GDM1 (cell line): ENCODE measurements at regions not wholly inside any gene's neighbourhood (a gene's known extent, or its start where the extent isn't known, plus 50 kb on each side); places are given as distances from the start of the nearest gene placed in this dataset.

Source experiments
- DNase-seq: peaks from one replicate; lab custom pipeline; 2025; lab: John Stamatoyannopoulos, UW

DNA sequence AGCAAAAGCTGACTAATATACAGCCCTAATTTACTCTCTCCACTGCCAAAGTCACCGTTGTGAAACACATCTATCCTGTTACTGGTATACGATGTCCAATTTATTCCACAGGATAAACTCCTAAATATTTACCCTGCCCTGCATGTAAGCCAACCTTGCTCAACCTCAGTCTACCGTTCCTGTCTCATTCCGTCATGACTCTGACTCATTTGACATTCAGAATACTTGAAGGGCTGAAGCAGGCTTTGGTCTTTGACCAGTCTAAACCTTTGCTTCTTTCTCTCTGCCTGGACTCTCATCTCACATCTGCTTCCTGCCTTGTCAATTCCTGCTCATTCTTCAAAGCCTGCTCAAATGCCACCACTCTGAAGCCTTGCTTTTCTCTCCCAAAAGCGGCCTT, 157.5 kb downstream of the SCP2D1 start:
- no peak for DNase-seq

DNA sequence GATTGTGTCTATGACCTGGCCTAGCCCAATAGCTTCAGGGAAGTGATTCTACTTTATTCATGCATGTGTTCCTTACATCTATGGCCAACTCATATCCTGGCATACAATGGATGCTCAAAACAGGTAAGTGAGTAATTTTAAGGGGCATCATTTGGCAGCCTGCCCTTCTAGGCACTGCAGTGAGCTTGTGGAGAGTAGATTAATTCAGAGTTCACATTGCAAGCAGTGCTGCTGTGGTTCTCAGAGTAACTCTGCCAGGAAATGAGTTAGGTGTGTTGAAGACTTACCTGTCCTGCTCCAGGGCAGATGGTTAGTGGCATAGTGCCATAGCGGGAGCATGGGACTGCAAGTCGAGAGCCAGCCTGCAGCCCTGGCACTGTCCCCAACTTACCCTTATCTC, 158.0 kb downstream of the SCP2D1 start:
- DNase-seq: no peak

DNA sequence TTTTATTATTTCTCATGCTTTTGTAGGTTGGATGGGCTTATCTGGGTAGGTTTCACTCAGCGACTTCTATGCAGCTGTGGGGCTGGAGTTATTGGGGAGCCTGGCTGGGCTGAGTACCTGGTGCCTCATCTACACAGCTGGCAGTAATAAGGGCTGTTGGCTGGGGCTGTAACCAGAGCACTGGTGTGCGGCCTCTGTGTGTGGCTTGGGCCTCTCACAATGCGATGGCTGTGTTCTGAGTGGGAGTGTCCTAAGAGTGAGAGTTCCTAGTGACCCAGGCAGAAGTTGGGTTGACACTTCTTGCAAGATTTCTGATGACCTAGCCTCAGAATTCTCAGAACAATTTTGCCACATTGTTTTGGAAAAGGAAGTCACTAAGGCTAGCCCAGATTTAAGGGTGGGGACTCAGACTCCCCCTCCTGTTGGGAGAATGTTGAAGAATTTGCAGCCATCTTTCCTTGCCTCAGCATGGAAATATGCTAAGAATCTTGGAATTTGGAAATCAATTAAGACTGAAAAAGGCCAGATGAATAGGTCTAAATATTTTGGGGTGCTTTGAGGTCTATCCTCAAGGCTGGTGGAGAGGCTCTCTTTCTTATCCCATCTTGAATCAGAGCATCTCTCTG, 158.8 kb downstream of the SCP2D1 start:
- DNase-seq: no peak

DNA sequence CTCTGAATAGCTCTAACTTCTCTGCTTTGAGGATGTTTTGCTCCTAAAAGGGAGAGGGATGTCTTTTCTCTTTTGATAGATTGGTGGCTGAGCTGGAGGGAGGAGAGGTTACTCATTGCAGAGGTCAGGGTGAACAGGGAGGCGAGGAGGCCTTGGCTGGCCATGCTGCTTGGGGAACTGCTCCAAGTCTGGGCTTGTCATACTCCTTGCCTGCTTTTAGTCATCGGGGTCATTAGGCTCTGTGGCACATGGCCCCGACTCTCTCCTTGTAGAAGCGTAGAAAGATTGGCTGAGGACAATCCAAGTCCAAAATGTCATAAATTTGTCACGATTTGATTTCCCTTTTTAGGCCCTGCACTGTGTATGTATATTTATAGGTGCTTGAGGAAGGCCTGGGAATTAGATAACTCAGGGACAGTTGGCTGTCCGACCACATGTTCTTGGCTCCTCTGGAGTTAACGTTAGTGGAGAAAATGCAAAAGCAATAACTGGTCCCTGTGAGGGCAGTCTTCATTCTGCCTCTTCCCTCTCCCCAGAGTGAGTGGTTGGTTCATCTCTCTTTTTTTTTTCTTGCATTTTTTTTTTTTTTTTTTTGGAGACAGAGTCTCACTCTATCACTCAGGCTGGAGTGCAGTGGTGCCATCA, 160.1 kb downstream of the SCP2D1 start:
- DNase-seq: no peak

DNA sequence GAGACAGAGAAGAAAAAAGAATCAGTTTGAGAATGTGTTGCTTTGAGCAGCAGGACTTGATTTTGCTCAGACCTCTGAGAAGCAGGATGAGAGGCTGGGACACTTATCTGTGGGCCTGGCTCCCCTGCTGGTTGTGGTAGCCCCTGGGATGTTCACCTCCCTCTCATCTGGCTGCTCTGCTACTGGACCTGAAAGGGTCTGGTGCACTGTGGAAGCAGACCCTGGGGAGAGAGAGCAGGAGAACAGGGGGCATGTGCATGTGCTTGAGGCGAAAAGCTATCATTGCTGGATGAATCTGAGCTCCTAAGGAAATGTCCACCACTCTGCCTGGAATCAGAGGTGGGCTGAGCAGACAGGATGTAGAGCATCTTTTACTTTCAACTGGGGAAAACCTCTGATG, 161.1 kb downstream of the SCP2D1 start:
- no peak for DNase-seq

DNA sequence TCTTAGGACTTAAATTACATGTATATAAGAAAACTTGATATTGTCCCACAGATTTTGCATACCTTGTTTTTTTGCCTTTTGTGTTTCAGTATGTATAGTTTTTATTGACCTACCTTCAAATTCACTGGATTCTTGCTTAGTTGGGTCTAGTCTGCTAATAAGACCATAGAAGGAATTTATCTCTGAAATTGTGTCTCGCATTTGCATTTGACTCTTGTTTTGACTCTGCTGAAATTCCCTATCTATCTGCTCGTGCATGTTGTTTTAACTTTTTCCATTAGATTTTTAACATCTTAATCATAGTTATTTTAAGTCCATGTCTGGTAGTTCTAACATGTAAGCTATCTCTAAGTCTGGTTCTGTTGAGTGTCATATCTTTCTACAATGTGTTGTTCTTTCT, 163.9 kb downstream of the SCP2D1 start:
- DNase-seq: no peak

DNA sequence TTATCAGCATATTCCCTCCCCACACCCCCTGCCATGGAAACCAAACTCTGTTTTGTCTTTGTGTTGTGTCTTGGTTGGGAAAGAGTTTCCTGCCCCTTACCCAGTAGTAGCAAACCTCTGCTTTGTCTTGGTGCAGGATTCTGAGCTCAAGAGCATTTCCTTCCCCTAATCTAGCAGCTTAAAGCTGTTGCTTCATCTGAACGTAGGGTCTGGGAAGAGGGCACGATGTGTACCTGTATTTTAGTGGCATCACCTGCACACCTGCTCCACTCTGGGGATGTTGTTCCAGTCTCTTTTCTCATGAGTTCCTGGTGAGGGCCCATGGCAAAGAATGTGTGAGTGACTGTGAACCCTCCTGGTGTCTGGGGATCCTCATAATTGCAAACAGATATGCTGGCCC, 164.7 kb downstream of the SCP2D1 start:
- DNase-seq: no peak

DNA sequence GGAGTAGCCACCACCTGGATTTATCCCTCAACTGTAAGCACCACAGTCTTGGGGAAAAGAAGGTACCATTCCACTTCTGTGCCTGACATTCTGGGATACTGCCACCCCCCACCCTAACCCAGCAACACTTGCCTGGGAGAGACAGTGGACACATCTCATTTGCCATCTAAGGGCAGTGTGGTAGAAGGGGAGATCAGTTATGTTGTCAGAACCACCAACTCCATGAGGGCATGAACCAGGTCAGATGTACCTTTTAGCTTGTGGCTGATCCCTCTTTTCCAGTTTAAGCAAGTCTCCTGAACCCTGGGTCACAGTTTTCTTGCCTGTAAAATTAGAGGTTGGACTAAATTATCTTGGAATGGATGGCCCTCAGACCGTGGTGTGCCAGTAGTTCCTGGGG, 165.5 kb downstream of the SCP2D1 start:
- DNase-seq: no peak

DNA sequence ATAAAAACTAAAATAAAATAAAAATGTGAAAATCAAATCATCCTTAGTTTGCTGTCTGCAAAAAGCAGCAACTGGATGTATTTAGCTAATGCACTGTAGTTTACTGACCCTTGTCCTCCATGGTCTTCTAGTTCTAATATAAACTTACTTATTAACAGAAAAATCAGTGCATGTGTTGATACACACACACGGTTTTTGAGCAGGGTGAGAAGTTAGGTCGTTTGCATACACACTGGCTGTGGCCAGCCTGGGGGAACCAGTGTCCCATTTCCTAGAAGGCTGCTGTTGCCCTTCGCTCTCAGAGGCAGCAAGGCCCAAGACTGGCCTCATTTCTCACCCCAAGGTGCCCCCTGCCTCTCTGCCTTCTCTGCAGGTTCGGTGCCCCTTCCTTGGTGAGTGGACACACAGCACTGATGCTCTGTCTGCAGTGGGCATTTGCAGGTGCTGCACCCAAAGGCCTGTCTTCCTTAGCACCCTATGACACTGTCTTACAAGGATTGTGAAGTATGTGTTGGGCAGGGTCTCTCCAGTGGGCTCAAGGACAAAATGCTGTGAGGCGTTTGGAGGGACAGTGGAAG, 168.5 kb downstream of the SCP2D1 start:
- no peak for DNase-seq

DNA sequence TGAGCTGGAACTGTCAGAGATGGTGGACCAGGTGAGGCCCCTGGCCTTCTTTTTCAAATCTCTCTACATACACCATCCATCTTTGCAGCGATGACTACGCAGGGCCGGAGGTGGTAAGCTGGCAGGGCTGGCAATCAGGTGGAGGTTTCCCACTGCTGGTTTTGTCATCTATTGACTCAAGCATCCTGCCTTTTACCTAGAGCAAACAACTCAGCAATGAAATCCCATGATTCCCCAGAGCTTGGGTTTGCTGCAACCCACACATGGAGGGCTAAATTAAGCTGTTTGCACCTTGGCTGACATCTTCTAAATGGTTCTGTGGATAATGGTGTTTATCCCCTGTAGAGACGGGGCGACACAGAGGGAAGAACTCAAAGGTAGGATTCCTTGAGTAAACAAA, 170.2 kb downstream of the SCP2D1 start:
- DNase-seq: no peak

DNA sequence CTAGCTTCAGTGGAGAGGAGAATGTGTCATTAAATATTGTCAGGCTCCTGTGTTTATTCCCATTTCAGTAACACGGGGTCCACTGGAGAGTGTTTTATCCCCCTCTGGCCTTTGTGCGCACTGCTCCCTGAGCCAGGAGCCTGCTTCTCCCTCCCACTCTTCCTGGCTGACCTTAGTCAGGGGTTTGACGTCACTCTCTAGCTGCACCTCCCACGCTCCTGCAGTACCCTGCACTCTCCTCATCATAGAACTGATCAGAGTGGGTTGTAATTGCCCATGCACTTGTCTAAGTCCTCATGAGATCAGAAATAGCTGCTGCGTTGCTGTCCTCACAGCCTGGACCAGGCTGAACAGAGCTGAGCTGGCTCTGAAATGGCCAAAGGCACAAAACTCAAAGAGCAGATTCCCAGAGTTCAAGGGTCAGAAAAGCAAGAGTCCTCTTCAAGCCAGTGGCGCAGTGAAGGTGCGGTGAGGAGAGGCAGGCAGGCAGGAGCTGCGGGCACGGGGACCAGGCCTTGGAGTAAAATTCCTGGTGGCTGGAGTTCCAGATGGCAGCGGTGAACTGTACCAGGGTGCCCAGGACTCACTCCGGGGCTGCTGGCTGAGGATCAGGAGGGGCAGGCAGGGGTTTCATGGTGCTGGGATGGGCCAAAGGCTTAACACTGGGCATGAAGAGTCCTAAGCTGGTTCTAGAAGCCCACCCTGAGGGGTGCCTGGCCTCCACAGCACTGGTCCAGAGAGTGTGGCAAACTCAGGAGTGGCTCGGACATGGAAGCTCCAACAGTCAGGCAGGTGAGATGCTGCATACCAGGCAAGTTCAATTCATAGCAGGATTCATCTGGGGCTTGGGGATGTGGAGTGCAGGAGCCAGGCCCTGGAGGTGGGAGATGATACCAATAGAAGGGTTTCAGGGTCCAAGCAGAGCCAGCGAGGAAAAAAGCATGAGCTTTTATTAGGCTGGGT, 170.9 kb downstream of the SCP2D1 start:
- DNase-seq: no peak

DNA sequence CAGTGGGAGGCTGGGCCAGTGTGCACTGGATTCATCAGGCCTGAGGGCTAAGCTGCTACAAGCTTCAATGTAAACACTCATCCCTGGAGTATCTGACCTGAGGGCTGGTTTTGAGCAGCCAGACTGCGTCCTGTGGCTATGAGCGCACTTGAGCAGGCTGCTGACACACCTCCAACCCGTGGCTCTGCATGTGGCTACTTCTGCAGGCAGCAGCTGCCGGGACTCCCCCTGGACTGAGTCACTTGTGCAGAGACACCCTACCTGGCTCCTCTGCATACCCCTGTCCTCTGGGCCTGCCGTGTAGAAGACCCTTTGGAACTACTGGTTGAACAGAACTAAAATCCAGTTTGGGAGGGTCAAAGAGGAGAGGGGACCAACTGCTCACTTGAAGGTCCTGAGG, 172.0 kb downstream of the SCP2D1 start:
- DNase-seq: no peak

DNA sequence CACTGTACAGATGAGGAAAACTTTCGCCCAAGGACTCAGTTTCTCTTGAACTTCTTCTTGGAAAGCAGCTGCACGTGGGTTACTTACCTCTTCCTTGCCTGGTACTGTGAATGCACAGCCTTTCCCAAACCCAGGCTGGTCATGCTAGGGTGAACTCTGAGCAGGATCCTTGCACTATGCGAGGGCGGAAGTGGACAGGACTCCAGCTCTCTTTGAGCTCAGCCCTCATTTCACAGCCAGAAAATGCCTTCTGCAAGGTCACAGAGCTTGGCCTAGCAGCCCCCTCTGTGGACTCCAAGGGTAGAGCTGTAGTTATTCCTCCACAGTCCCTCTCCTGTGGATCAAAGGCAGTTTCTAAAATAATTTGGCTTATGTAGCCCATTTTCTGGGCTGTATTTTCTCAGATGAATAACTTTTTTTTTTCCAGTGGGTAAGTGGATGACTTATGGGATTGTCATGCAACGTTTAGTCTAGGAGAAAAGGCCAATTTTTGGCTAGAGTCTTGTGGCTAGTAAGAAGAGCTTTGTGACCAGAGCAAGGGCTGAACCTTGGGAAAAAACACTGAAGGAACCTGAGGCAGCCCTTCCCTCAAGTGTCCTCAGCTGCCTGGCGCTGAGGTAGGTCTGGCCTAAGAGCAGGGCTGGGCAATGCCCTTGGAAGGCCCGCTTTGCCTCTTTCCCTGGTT, 172.7 kb downstream of the SCP2D1 start:
- DNase-seq: no peak

DNA sequence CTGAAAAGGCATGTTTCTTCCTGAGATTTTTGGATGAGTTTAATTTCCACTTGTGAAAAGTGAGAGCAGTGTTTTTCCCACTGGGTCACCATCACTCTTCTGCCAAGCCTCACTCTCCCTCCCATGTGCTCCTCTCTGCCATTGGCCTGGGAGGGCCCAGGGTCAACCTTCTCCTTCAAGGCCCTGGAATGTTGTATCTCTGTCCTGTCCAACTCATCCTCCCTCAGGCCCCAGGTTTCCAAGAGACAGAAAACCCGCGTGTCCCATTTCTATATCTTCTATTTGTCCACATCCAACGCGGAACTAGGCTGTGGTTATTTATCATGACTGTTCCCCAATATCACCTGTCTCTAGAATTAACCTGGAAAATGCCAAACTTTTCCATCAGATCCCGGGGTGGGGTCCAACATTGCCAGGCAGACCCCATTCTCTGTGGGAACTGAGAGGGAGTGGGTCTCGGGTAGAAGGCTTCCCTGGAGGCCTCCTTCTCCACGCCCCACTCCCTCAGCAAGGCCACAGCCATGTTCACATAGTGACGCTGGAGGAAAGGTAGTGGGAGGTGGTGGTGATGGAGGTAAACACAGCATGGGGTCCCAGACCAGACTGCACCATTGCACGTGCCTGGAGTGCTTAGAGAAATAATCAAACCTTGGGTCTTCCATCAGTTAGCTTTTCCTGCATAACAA, 173.5 kb downstream of the SCP2D1 start:
- no peak for DNase-seq

DNA sequence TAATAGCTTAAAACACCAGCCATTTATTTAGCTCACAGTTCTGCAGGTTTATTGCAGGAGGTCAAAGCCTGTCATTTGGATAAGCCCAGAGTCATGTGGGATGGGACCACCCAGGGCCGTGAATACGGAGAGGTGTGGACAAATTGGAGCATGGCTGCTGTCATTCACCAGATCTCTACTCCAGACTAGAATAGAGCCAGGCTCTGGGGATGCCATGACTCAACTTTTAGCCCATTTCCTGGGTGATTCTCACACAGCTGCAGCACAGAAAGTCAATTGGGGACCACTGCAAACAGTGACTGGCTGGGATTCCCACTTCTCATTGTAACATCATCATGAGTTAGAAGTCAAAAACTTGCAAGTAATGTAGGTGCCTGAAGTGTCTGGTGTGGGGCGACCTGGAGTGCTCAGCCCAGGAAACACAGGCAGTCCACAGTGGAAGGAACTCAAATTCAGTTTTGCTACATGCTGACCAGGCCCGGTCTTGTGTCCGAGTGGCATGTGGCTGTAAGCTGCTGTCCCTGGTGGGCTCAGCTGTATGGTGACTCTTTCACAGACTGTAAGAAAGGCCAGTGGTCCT, 174.3 kb downstream of the SCP2D1 start:
- no peak for DNase-seq

DNA sequence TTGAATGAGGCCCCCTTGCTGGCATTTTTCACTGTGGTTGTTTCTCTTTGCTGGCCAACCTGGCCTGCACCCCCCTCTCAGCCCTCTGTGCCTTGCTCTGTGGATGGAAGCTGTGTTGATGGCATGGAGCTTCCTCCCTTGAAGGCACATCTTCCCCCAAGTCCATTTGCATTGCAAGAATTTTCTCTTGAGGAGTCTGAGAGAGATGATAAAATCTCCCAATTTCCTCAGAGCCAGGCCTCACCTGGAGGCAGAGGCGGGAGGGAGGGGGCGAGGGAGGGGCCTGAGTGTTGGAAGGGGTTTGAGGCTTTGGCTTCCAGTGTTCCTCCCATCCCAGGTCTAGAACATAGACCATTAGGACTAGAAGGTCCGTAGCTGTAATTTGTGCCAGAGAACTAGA, 175.1 kb downstream of the SCP2D1 start:
- no peak for DNase-seq

DNA sequence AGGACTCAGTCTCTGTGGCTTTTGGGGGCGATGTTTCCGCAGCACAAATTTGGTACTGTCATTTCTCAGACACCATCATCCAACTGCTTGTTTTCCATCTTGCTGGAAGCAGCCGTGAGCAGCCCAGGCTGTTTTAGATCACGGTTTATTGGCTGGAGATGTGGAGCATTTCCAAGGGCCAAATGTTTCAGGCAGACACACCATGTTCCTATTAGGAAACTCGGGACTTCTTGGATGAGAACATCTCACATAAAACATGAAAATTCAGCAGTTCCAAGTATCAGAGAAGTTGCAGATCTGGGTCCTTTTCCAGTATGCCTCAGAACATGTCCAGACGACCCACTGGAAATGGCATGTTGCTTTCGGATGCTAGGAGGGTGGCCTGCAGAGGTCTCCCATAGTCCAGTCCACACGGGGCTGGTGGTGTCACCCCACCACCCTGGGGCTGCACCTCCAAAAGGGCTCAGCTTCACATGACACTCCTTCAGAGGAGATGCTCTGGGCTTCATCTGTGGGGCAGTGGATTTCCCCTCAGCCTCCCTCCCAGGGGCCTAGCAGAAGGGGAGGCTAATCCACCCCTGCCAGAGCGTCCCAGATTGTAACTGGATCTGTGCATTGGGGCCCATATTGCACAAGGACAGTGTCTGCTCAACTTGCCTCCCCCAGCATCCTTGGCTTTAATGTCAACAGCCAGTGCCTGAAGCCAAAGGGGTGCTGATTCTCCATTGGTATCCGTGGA, 176.3 kb downstream of the SCP2D1 start:
- no peak for DNase-seq

DNA sequence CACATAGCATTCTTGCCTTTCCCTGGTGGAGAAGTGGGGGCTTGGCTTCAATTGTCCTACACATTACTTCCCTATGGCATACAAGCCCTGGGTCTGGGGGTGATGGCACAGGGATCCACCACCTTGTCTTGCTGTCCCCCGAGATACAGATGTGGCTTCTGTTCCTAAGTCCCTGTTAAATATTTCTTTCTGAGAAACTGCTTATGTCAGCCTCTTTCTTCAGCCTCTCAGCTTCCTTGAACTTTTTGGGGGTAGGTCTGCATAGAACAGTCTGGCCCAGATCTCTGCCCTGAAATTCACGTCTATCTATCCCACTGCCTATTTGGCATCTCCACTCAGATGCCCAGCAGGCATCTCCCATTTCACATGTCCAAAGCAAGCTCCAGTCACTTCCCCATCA, 177.4 kb downstream of the SCP2D1 start:
- DNase-seq: no peak

DNA sequence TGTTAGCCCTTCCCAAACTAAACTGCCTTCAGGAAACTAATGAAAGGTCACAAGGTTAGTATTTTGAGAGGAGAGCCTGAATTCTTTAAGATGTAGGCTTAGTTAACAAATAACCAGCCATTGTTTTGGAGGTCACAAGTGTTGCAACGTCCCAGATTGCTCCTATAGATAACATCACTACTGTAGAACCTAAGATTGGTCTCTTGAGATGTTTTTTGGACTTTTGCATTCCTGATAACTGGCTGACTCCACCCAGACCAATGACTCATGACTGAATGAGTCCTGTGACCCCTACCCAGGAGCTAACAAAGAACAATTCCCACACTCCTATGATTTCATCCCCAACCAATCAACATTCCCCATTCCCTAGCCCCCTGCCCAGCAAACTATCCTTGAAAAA, 178.8 kb downstream of the SCP2D1 start:
- no peak for DNase-seq

DNA sequence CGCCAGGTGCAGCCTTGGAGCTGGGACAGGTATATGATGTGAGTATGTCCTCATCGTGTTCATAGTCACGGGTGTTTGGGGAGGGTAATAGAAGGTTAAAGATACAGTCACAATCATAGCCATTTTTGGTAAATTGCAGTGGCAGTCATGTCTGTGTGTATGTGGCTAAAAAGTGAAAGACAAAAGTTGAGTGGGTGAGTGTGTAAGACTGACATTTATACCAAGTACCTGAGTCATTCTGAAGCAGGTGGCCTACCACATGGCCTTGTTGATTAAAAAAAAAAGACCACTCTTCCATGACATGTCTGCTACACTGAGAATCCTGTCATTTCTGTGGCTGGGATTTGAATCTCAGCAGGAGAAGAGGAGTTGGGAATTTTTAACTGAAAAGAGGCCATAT, 181.9 kb downstream of the SCP2D1 start:
- no peak for DNase-seq
